Ishikawa (cell line): ENCODE measurements at regions not wholly inside any gene's neighbourhood (a gene's known extent, or its start where the extent isn't known, plus 50 kb on each side); places are given as distances from the start of the nearest gene placed in this dataset.

ENCODE experiments used
- CEBPB ChIP-seq: IDR thresholded peaks from 2 replicates; pipeline ENCODE4 v1.6.1; 2012
- CREB1 ChIP-seq: IDR thresholded peaks from 2 replicates; pipeline ENCODE4 v1.6.1; 2012; ENCODE audit warnings: low read depth
- EGR1 ChIP-seq: IDR thresholded peaks from 2 replicates; pipeline ENCODE4 v1.6.1; 2012
- EP300 ChIP-seq: IDR thresholded peaks from 2 replicates; pipeline ENCODE4 v1.6.1; 2012; ENCODE audit warnings: borderline replicate concordance
- FOXM1 ChIP-seq: IDR thresholded peaks from 2 replicates; pipeline ENCODE4 v1.6.1; 2012; ENCODE audit warnings: low read depth, borderline replicate concordance
- MAX ChIP-seq: IDR thresholded peaks from 2 replicates; pipeline ENCODE4 v1.6.1; 2012
- NFIC ChIP-seq: IDR thresholded peaks from 2 replicates; pipeline ENCODE4 v1.6.1; 2012
- RAD21 ChIP-seq: IDR thresholded peaks from 2 replicates; pipeline ENCODE4 v1.6.1; 2012; ENCODE audit warnings: low read depth
- REST ChIP-seq: IDR thresholded peaks from 2 replicates; pipeline ENCODE4 v1.6.1; 2012; ENCODE audit warnings: low read depth, mild to moderate bottlenecking
- TAF1 ChIP-seq: IDR thresholded peaks from 2 replicates; pipeline ENCODE4 v1.6.1; 2012; ENCODE audit warnings: low read depth, mild to moderate bottlenecking
- TCF12 ChIP-seq: IDR thresholded peaks from 2 replicates; pipeline ENCODE4 v1.6.1; 2012; ENCODE audit warnings: low read depth
- TEAD4 ChIP-seq: IDR thresholded peaks from 2 replicates; pipeline ENCODE4 v1.6.1; 2012
- USF1 ChIP-seq: IDR thresholded peaks from 2 replicates; pipeline ENCODE4 v1.6.1; 2012
- YY1 ChIP-seq: IDR thresholded peaks from 2 replicates; pipeline ENCODE4 v1.6.1; 2012; ENCODE audit warnings: low read depth
- ZBTB7A ChIP-seq: IDR thresholded peaks from 2 replicates; pipeline ENCODE4 v1.6.1; 2012; ENCODE audit warnings: low read depth

- no peak for TF ChIP-seq RAD21
These were observed 493.6 kb upstream of the NOX3 start for GRCh38 chr6:155949256-155949655.

DNA sequence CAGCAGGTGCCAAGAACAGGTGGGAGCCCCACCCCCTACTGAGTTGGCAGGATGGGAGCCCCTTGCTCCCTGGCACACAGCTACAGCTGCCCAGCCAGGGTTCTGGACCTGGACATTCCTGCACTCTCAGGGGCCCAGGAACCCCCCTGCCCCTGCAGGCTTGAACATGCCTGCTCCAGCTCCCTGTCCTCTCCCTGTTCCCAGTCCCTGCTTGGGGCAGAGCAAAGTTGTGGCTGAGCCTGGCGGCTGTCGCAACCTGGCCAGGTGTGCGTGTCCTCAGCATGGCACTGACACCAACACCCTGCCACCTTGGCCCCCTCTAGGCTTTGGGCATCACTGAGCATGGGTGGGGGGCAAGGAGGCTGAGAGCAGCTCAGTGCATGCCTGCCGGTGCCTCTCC is 491.2 kb upstream of the NOX3 start:
- TF ChIP-seq YY1: no peak
- no peak for TF ChIP-seq TCF12
- TF ChIP-seq ZBTB7A: no peak
- TF ChIP-seq CEBPB: no peak
- TF ChIP-seq EGR1: no peak
- no peak for TF ChIP-seq EP300
- TF ChIP-seq RAD21: no peak
- no peak for TF ChIP-seq CREB1
- no peak for TF ChIP-seq MAX
- no peak for TF ChIP-seq NFIC
- no peak for TF ChIP-seq TEAD4
- TF ChIP-seq USF1: no peak
- TF ChIP-seq FOXM1: no peak
- no peak for TF ChIP-seq REST
- TF ChIP-seq TAF1: no peak

DNA sequence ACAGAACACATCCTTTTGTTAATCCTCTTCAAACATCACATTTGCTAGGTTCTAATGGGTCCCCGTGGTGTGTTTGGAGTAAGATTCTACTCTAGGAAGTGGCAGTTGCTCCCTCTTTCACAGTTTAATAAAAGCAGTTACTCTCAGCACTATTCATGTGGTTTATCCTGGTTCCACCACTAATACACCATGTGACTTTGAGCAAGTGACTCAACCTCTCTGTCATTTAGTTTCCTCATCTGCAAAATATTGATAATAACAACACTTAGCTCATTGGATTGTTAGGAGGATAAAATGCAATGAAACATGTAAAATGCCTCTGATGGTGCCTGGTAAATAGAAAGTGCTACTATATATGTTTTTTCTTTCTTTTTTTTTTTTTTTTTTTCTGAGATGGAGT is 488.0 kb upstream of the NOX3 start:
- TF ChIP-seq CREB1 (no peak), TAF1 (no peak), CEBPB (no peak), REST (no peak), RAD21 (no peak), EGR1 (no peak)

GRCh38 chr6:155939253-155939652 is 483.6 kb upstream of the NOX3 start:
- TF ChIP-seq USF1: no peak
- TF ChIP-seq RAD21: no peak
- no peak for TF ChIP-seq MAX
- no peak for TF ChIP-seq REST

- TF ChIP-seq YY1 (no peak), EGR1 (no peak), TEAD4 (no peak), TCF12 (no peak)
These were observed 480.9 kb upstream of the NOX3 start for GRCh38 chr6:155936551-155936950.

- TF ChIP-seq MAX (no peak), TCF12 (no peak), YY1 (no peak), RAD21 (no peak), FOXM1 (no peak), EGR1 (no peak), ZBTB7A (no peak), CREB1 (no peak), USF1 (no peak)
These were observed 480.5 kb upstream of the NOX3 start for GRCh38 chr6:155936127-155936526.
